Ishikawa (cell line): ENCODE measurements at regions not wholly inside any gene's neighbourhood (a gene's known extent, or its start where the extent isn't known, plus 50 kb on each side); places are given as distances from the start of the nearest gene placed in this dataset.

ENCODE experiments used
- CREB1 ChIP-seq: IDR thresholded peaks from 2 replicates; pipeline ENCODE4 v1.6.1; 2012; ENCODE audit warnings: low read depth
- EGR1 ChIP-seq: IDR thresholded peaks from 2 replicates; pipeline ENCODE4 v1.6.1; 2012
- EP300 ChIP-seq: IDR thresholded peaks from 2 replicates; pipeline ENCODE4 v1.6.1; 2012; ENCODE audit warnings: borderline replicate concordance
- FOXM1 ChIP-seq: IDR thresholded peaks from 2 replicates; pipeline ENCODE4 v1.6.1; 2012; ENCODE audit warnings: low read depth, borderline replicate concordance
- NFIC ChIP-seq: IDR thresholded peaks from 2 replicates; pipeline ENCODE4 v1.6.1; 2012
- RAD21 ChIP-seq: IDR thresholded peaks from 2 replicates; pipeline ENCODE4 v1.6.1; 2012; ENCODE audit warnings: low read depth
- TAF1 ChIP-seq: IDR thresholded peaks from 2 replicates; pipeline ENCODE4 v1.6.1; 2012; ENCODE audit warnings: low read depth, mild to moderate bottlenecking
- TCF12 ChIP-seq: IDR thresholded peaks from 2 replicates; pipeline ENCODE4 v1.6.1; 2012; ENCODE audit warnings: low read depth
- TEAD4 ChIP-seq: IDR thresholded peaks from 2 replicates; pipeline ENCODE4 v1.6.1; 2012
- YY1 ChIP-seq: IDR thresholded peaks from 2 replicates; pipeline ENCODE4 v1.6.1; 2012; ENCODE audit warnings: low read depth
- TF ChIP-seq, protein P1 (sequence below): IDR thresholded peaks from 2 replicates; pipeline ENCODE4 v1.6.1; 2012

DNA sequence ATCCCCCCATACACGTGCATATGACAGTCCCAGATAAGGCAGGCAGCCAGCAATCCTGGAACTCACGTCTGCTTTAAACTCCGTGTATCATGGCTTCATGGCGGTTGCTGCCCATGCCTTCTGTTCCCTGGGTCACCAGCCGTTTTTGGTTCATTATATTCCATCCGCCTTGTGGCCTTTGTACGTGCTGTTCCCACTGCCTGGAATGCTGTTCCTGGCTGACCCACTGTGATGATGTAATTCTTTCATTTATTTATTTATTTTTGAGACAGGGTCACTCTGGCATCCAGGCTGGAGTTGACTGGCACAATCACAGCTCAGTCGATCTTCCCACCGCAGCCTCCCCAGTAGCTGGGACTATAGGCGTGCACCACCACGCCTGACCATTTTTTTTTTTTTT is 136.7 kb upstream of the GSE1 start:
- no peak for TF ChIP-seq EP300
- no peak for TF ChIP-seq RAD21
- TF ChIP-seq TAF1 = no peak
- TF ChIP-seq, protein P1, sequence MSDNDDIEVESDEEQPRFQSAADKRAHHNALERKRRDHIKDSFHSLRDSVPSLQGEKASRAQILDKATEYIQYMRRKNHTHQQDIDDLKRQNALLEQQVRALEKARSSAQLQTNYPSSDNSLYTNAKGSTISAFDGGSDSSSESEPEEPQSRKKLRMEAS = no peak
- no peak for TF ChIP-seq EGR1
- TF ChIP-seq FOXM1 = no peak
- TF ChIP-seq YY1 = no peak
- TF ChIP-seq CREB1 = no peak
- no peak for TF ChIP-seq TCF12
- TF ChIP-seq NFIC = no peak
- TF ChIP-seq TEAD4 = no peak
